NCI-H187 (cell line): ENCODE measurements at regions not wholly inside any gene's neighbourhood (a gene's known extent, or its start where the extent isn't known, plus 50 kb on each side); places are given as distances from the start of the nearest gene placed in this dataset.

ENCODE experiments used
- DNase-seq, 2 experiments: peaks; one replicate each; lab custom pipeline; 2025; lab: John Stamatoyannopoulos, UW

- no peak for DNase-seq
Measured at GRCh38 chr7:115127399-115128021, 205.6 kb downstream of the MDFIC start.

- no peak for DNase-seq
Measured at GRCh38 chr7:115125750-115126149, 203.9 kb downstream of the MDFIC start.

GRCh38 chr7:115125312-115125711 is 203.4 kb downstream of the MDFIC start:
- no peak for DNase-seq

- no peak for DNase-seq
Measured at GRCh38 chr7:115124409-115124939, 202.6 kb downstream of the MDFIC start.

GRCh38 chr7:115123441-115123840 is 201.5 kb downstream of the MDFIC start:
- no peak for DNase-seq

GRCh38 chr7:115122388-115122787 is 200.5 kb downstream of the MDFIC start:
- no peak for DNase-seq

- no peak for DNase-seq
Measured at GRCh38 chr7:115117748-115118147, 195.9 kb downstream of the MDFIC start.

GRCh38 chr7:115116773-115117715 is 195.2 kb downstream of the MDFIC start:
- DNase-seq: no peak

GRCh38 chr7:115113776-115114175 is 191.9 kb downstream of the MDFIC start:
- no peak for DNase-seq

- no peak for DNase-seq
Measured at GRCh38 chr7:115113131-115113530, 191.2 kb downstream of the MDFIC start.

GRCh38 chr7:115110523-115110922 is 188.6 kb downstream of the MDFIC start:
- no peak for DNase-seq

GRCh38 chr7:115106316-115106715 is 184.4 kb downstream of the MDFIC start:
- DNase-seq: no peak

- DNase-seq: no peak
Measured at GRCh38 chr7:115102738-115103137, 180.8 kb downstream of the MDFIC start.

GRCh38 chr7:115101199-115101598 is 179.3 kb downstream of the MDFIC start:
- DNase-seq: no peak

GRCh38 chr7:115099906-115100305 is 178.0 kb downstream of the MDFIC start:
- no peak for DNase-seq

GRCh38 chr7:115097175-115097671 is 175.3 kb downstream of the MDFIC start:
- no peak for DNase-seq

GRCh38 chr7:115096262-115096661 is 174.4 kb downstream of the MDFIC start:
- no peak for DNase-seq

GRCh38 chr7:115094163-115094562 is 172.3 kb downstream of the MDFIC start:
- no peak for DNase-seq

GRCh38 chr7:115088893-115089292 is 167.0 kb downstream of the MDFIC start:
- DNase-seq: no peak

- DNase-seq: no peak
Measured at GRCh38 chr7:115087437-115087836, 165.5 kb downstream of the MDFIC start.

- no peak for DNase-seq
Measured at GRCh38 chr7:115086146-115086841, 164.4 kb downstream of the MDFIC start.

GRCh38 chr7:115085421-115085820 is 163.5 kb downstream of the MDFIC start:
- DNase-seq: no peak
